Keratinocyte (primary cell): ENCODE measurements at regions not wholly inside any gene's neighbourhood (a gene's known extent, or its start where the extent isn't known, plus 50 kb on each side); places are given as distances from the start of the nearest gene placed in this dataset.

ENCODE experiments used
- DNase-seq: peaks from one replicate; pipeline ENCODE4 v3.0.0-alpha.2; 2011; ENCODE audit warnings: low read depth, missing footprints, low spot score
- FAIRE-seq: peaks from 2 replicates; lab custom pipeline; 2011; peaks lifted over from hg19 to GRCh38; lab: Jason Lieb, UNC
- H2AFZ ChIP-seq: 2 replicates; pipeline ENCODE4 v1.6.0; 2012; ENCODE audit warnings: low read length, control low read depth, inconsistent platforms; ENCODE audit not compliant: control insufficient read depth
- H3K27ac ChIP-seq: 2 replicates; pipeline ENCODE4 v1.5.1; 2011; ENCODE audit warnings: low read length; ENCODE audit not compliant: control insufficient read depth, insufficient read depth
- H3K27me3 ChIP-seq: 3 replicates; pipeline ENCODE4 v1.6.0; 2011; ENCODE audit warnings: low read length; ENCODE audit not compliant: control insufficient read depth, insufficient read depth; ENCODE audit errors: extremely low read depth
- H3K36me3 ChIP-seq, 2 experiments: 2 replicates in 1 of 2; 3 replicates in 1 of 2; pipeline ENCODE4 v1.5.1; 2011; ENCODE audit warnings: low read length in 2 of 2, mild to moderate bottlenecking in 1 of 2; ENCODE audit not compliant: control insufficient read depth in 2 of 2, insufficient read depth in 2 of 2; ENCODE audit errors: extremely low read depth in 1 of 2
- H3K4me1 ChIP-seq: 3 replicates; pipeline ENCODE4 v1.5.1; 2011; ENCODE audit warnings: low read length; ENCODE audit not compliant: control insufficient read depth, insufficient read depth; ENCODE audit errors: extremely low read depth
- H3K4me2 ChIP-seq: 3 replicates; pipeline ENCODE4 v1.6.0; 2011; ENCODE audit warnings: low read depth, low read length; ENCODE audit not compliant: control insufficient read depth, insufficient read depth; ENCODE audit errors: extremely low read depth
- H3K4me3 ChIP-seq, 3 experiments: fragments of 200-600 bp in 1 of 3; sonication (generic) in 1 of 3; 2 replicates in 2 of 3; 3 replicates in 1 of 3; pipeline ENCODE4 v1.5.1; 2011 to 2016; ENCODE audit warnings: low read length in 3 of 3, mild to moderate bottlenecking in 3 of 3, control low read depth in 2 of 3, inconsistent platforms in 1 of 3, low read depth in 1 of 3, mixed read lengths in 1 of 3, mixed run types in 1 of 3, moderate library complexity in 1 of 3; ENCODE audit not compliant: control insufficient read depth in 2 of 3, insufficient read depth in 2 of 3; ENCODE audit errors: extremely low read depth in 1 of 3
- H3K79me2 ChIP-seq: 2 replicates; pipeline ENCODE4 v1.6.0; 2012; ENCODE audit warnings: low read length; ENCODE audit not compliant: control insufficient read depth, insufficient read depth
- H3K9ac ChIP-seq: 3 replicates; pipeline ENCODE4 v1.6.0; 2011; ENCODE audit warnings: low read length; ENCODE audit not compliant: control insufficient read depth, insufficient read depth; ENCODE audit errors: extremely low read depth
- H3K9me1 ChIP-seq: 3 replicates; pipeline ENCODE4 v1.6.0; 2011; ENCODE audit warnings: low read length; ENCODE audit not compliant: control insufficient read depth, insufficient read depth; ENCODE audit errors: extremely low read depth
- H3K9me3 ChIP-seq: 2 replicates; pipeline ENCODE4 v1.5.1; 2012; ENCODE audit warnings: low read depth, low read length; ENCODE audit not compliant: control insufficient read depth
- H4K20me1 ChIP-seq: 3 replicates; pipeline ENCODE4 v1.6.0; 2011; ENCODE audit warnings: low read length; ENCODE audit not compliant: control insufficient read depth, insufficient read depth; ENCODE audit errors: extremely low read depth
- CTCF ChIP-seq, 3 experiments: IDR thresholded peaks in 1 of 3; conservative IDR thresholded peaks in 1 of 3; optimal IDR thresholded peaks in 1 of 3; 2 replicates in 2 of 3; 3 replicates in 1 of 3; pipeline versions ENCODE3 to v1.5.1; 2011; ENCODE audit warnings: low read length in 3 of 3, mild to moderate bottlenecking in 3 of 3, moderate library complexity in 2 of 3, control low read depth in 1 of 3, inconsistent platforms in 1 of 3; ENCODE audit not compliant: insufficient read depth in 2 of 3; ENCODE audit errors: extremely low read depth in 1 of 3
- EZH2 ChIP-seq: IDR thresholded peaks from one replicate; pipeline ENCODE4 v1.6.1; 2012; ENCODE audit warnings: inconsistent platforms, mild to moderate bottlenecking, low read length, moderate library complexity
- dilution Hi-C: fragments of 300-500 bp; cut with MboI; formaldehyde crosslinking; loops from one replicate; pipeline ENCODE4 v1.7.0; 2020; ENCODE audit warnings: low sequenced_read_pairs; ENCODE audit not compliant: extremely low pct_ligation_motif_present

DNA sequence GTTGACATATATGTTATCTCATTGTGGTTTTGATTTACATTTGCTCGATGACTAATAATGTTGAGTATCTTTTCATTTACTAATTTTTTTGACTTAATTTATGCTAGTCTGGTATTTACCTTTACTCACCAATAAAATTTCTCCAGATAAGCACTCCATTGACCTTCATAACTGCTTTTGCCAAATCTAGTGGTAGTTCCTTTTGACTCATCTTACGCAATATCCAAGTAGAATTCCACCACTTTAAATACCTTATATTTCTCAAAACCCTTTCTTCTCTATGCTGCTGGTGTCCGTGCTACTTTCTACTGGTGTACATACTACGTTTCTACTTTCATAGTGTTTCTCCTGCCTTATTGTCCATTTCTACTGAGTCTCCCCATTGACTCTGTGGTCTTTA lies 407.6 kb upstream of the SPHKAP start:
- Histone ChIP-seq H3K4me2 (no peak overlapping the region), H3K4me1 (no peaks in the 10 kb centered on the region), H3K27me3 (no peaks in the 10 kb centered on the region), H2AFZ (no peak overlapping the region), H3K27ac (no peak overlapping the region), H3K9me1 (no peaks in the 10 kb centered on the region), H3K9ac (no peak overlapping the region), H4K20me1 (no peaks in the 10 kb centered on the region), H3K9me3 (no peaks in the 10 kb centered on the region), H3K36me3 (no peaks in the 10 kb centered on the region), H3K79me2 (no peaks in the 10 kb centered on the region), H3K4me3 (no peak overlapping the region)
- dilution Hi-C loops, result no loop called here
- DNase-seq, result no peak
- TF ChIP-seq CTCF (optimal IDR thresholded peaks at IDR 0.05 in 1 of 3, IDR thresholded peaks at IDR 0.05 in 1 of 3, conservative IDR thresholded peaks at IDR 0.05 in 1 of 3; ENCODE audit: extremely low read depth in 1 of 3, insufficient read depth in 2 of 3, low read length in 3 of 3) (no peak), EZH2 (no peak)
- FAIRE-seq, result no peak

- Histone ChIP-seq H3K9me3 (no peaks in the 10 kb centered on the region), H3K36me3 (no peaks in the 10 kb centered on the region), H3K4me2 (no peak overlapping the region), H3K4me1 (no peaks in the 10 kb centered on the region), H3K79me2 (no peaks in the 10 kb centered on the region), H4K20me1 (no peaks in the 10 kb centered on the region), H3K27ac (no peak overlapping the region), H3K4me3 (no peak overlapping the region), H3K27me3 (no peaks in the 10 kb centered on the region), H3K9me1 (no peaks in the 10 kb centered on the region), H2AFZ (no peak overlapping the region), H3K9ac (no peak overlapping the region)
- no peak for FAIRE-seq
- DNase-seq, result no peak
- dilution Hi-C loops, result no loop called here
- TF ChIP-seq EZH2 (no peak), CTCF (optimal IDR thresholded peaks at IDR 0.05 in 1 of 3, IDR thresholded peaks at IDR 0.05 in 1 of 3, conservative IDR thresholded peaks at IDR 0.05 in 1 of 3; ENCODE audit: extremely low read depth in 1 of 3, insufficient read depth in 2 of 3, low read length in 3 of 3) (no peak)
Observed at GRCh38 chr2:228581731-228582130, 400.2 kb upstream of the SPHKAP start.
